Hepatocyte (in vitro differentiated cells): ENCODE measurements at regions not wholly inside any gene's neighbourhood (a gene's known extent, or its start where the extent isn't known, plus 50 kb on each side); places are given as distances from the start of the nearest gene placed in this dataset.

ENCODE experiments used
- DNase-seq: peaks from one replicate; pipeline ENCODE4 v3.0.0-alpha.2; 2016; ENCODE audit warnings: low spot score
- H2AFZ ChIP-seq: fragments of 200-600 bp; sonication (generic); 2 replicates; pipeline ENCODE4 v1.6.0; 2016; ENCODE audit warnings: antibody characterized with exemption, mild to moderate bottlenecking
- H3K27ac ChIP-seq: fragments of 200-600 bp; sonication (generic); 2 replicates; pipeline ENCODE4 v1.5.1; 2016; ENCODE audit warnings: mild to moderate bottlenecking
- H3K27me3 ChIP-seq: fragments of 200-600 bp; sonication (generic); 2 replicates; pipeline ENCODE4 v1.6.1; 2016
- H3K36me3 ChIP-seq: fragments of 200-600 bp; sonication (generic); replicated peaks from 2 replicates; pipeline ENCODE4 v1.5.1; 2016; ENCODE audit warnings: low read depth; ENCODE audit not compliant: insufficient read depth
- H3K4me1 ChIP-seq: fragments of 200-600 bp; sonication (generic); 2 replicates; pipeline ENCODE4 v1.5.1; 2016; ENCODE audit warnings: mild to moderate bottlenecking, moderate library complexity; ENCODE audit not compliant: insufficient read depth
- H3K4me2 ChIP-seq: fragments of 200-600 bp; sonication (generic); 2 replicates; pipeline ENCODE4 v1.6.0; 2016
- H3K4me3 ChIP-seq: fragments of 200-600 bp; sonication (generic); 2 replicates; pipeline ENCODE4 v1.5.1; 2016; ENCODE audit warnings: mild to moderate bottlenecking
- H3K79me2 ChIP-seq: fragments of 200-600 bp; sonication (generic); 2 replicates; pipeline ENCODE4 v1.6.0; 2017; ENCODE audit warnings: mild to moderate bottlenecking
- H3K9me2 ChIP-seq: fragments of 200-600 bp; sonication (generic); replicated peaks from 2 replicates; pipeline ENCODE4 v1.6.0; 2017; ENCODE audit warnings: mild to moderate bottlenecking; ENCODE audit not compliant: insufficient read depth
- H3K9me3 ChIP-seq: fragments of 200-600 bp; sonication (generic); 2 replicates; pipeline ENCODE4 v1.5.1; 2016; ENCODE audit warnings: low read depth, mild to moderate bottlenecking
- H4K20me1 ChIP-seq: fragments of 200-600 bp; sonication (generic); 2 replicates; pipeline ENCODE4 v1.6.0; 2016; ENCODE audit warnings: mild to moderate bottlenecking; ENCODE audit not compliant: insufficient read depth, poor library complexity, severe bottlenecking
- EZH2 ChIP-seq: fragments of 200-600 bp; sonication (generic); IDR thresholded peaks from 2 replicates; pipeline ENCODE4 v1.6.1; 2016; ENCODE audit warnings: antibody characterized with exemption, mild to moderate bottlenecking, borderline replicate concordance
- EZH2phosphoT487 ChIP-seq: fragments of 200-600 bp; sonication (generic); IDR thresholded peaks from one replicate; pipeline ENCODE4 v1.6.1; 2018; ENCODE audit warnings: antibody characterized with exemption, mild to moderate bottlenecking, low read depth, moderate library complexity; ENCODE audit not compliant: unreplicated experiment, severe bottlenecking
- WGBS: methylation state at CpG from one replicate; pipeline ENCODE4 v1.1.6; 2016; ENCODE audit warnings: low lambda C conversion rate; ENCODE audit errors: missing lambda C conversion rate; 5-methylcytosine and 5-hydroxymethylcytosine counted together
- TF ChIP-seq, protein P1 (sequence below): fragments of 200-600 bp; sonication (generic); IDR thresholded peaks from 2 replicates; pipeline ENCODE4 v1.5.1; 2016; ENCODE audit warnings: antibody characterized with exemption, mild to moderate bottlenecking; ENCODE audit not compliant: poor library complexity

DNA sequence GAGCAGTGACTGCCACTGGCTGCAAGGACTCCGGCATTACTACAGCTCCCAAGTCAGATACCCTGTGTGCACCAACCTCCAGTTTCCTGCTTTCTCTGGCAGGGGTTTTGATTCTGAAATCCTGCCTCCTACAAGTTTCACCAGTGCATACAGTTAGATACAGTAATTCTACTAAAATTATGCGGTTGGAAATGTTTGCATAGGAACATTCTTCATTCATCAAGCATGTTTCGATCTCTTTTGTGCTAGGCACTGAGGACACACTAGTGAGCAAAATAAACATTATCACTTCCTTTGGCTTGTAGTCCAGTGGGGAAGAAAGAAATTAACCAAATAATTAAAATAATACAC lies 152.2 kb downstream of the TMEM167A start:
- H4K20me1 ChIP-seq = no peaks in the 10 kb centered on the region
- 71% methylated on average over 3 of the region's 3 CpGs for WGBS
- H3K36me3 ChIP-seq = no peaks in the 10 kb centered on the region
- TF ChIP-seq EZH2phosphoT487 (no peak), EZH2 (no peak)
- TF ChIP-seq, protein P1, sequence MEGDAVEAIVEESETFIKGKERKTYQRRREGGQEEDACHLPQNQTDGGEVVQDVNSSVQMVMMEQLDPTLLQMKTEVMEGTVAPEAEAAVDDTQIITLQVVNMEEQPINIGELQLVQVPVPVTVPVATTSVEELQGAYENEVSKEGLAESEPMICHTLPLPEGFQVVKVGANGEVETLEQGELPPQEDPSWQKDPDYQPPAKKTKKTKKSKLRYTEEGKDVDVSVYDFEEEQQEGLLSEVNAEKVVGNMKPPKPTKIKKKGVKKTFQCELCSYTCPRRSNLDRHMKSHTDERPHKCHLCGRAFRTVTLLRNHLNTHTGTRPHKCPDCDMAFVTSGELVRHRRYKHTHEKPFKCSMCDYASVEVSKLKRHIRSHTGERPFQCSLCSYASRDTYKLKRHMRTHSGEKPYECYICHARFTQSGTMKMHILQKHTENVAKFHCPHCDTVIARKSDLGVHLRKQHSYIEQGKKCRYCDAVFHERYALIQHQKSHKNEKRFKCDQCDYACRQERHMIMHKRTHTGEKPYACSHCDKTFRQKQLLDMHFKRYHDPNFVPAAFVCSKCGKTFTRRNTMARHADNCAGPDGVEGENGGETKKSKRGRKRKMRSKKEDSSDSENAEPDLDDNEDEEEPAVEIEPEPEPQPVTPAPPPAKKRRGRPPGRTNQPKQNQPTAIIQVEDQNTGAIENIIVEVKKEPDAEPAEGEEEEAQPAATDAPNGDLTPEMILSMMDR = no peak
- DNase-seq = no peak
- no peaks in the 10 kb centered on the region for H3K79me2 ChIP-seq
- no peaks in the 10 kb centered on the region for H3K9me2 ChIP-seq
- H2AFZ ChIP-seq = no peak overlapping the region
- H3K9me3 ChIP-seq = no peaks in the 10 kb centered on the region
- H3K27me3 ChIP-seq = no peaks in the 10 kb centered on the region
- no peak overlapping the region for H3K4me3 ChIP-seq
- H3K27ac ChIP-seq = no peak overlapping the region
- no peaks in the 10 kb centered on the region for H3K4me1 ChIP-seq
- no peak overlapping the region for H3K4me2 ChIP-seq

DNA sequence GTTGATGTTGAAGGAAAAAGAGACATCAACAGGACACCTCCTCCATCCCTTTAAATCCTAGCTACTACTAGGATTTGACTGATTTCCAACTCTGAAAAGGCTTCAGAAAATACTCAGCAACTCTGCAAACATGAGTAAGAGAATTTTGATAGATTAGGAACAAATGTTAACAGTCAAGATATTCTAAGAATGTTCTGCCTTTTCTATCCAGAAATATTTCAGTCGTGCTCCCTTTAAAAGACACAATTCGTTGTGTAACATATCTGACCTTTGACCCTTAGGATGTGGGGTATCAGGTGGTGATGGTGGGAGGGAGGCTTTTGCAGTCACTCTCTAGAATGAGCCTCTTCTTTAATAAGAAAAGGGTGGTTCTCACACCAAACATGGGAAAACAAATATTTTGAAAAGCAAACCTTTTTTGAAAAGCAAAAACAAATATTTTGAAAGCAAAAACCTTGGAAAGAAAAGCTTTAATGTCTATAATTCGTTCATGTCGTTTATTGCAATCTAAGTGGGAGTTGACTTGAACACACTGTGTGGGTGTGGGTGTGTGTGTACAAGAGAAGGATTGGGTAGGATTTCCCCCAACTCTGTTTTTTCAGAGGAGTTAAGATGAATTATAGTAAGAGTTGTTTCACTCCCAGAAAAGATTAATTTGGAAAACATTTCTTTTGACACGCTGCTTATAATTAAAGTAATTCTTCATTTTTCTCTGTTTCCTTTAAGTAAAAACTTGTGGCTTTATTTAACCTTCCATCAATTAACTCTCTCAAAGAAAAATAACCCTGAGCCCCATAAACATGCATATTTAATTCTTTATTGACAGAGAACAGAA lies 152.8 kb downstream of the TMEM167A start:
- Histone ChIP-seq H3K9me3 (no peaks in the 10 kb centered on the region), H3K79me2 (no peaks in the 10 kb centered on the region), H3K9me2 (no peaks in the 10 kb centered on the region), H4K20me1 (no peaks in the 10 kb centered on the region), H3K27ac (no peak overlapping the region), H3K4me1 (no peaks in the 10 kb centered on the region), H2AFZ (no peak overlapping the region), H3K27me3 (no peaks in the 10 kb centered on the region), H3K36me3 (no peaks in the 10 kb centered on the region), H3K4me3 (no peak overlapping the region), H3K4me2 (no peak overlapping the region)
- TF ChIP-seq, protein P1 = no peak
- no peak for TF ChIP-seq EZH2
- no peak for TF ChIP-seq EZH2phosphoT487
- 42% methylated on average over 5 of the region's 5 CpGs for WGBS
- DNase-seq = no peak

DNA sequence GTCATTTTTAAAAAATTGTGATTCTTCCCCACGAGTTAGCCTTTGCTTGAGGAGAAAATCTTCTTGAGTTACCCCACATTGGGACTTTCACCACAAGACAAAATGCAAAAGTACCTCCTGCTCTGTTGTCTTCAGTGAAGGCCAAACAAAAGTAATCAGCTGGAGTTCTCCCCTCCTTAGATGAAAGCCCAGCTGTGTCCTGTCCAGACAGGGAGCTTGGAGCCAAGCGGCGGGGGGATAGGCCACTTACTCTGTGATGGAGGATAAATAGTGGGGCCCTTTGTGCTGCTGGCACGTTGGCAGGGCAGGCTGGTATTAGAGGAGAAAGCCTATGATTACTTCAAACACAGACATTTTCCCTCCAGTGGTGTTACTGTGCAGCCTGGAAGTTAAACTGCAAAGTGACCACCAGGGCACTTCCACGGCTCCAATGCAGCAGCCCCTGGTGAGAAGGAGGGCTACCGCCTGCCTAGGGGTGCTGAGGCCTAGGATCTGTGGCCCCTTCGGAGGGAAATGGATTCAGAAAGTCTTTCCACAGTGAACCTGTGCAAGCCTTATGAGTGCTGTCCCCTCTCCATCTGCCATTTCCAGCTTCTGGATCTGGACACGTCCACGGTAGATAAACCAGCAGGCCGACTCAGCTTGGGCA lies 155.0 kb downstream of the TMEM167A start:
- H3K9me3 ChIP-seq = no peaks in the 10 kb centered on the region
- H2AFZ ChIP-seq = no peak overlapping the region
- TF ChIP-seq EZH2phosphoT487 = no peak
- TF ChIP-seq, protein P1 = no peak
- no peak for TF ChIP-seq EZH2
- no peaks in the 10 kb centered on the region for H3K79me2 ChIP-seq
- H3K27me3 ChIP-seq = no peaks in the 10 kb centered on the region
- H3K4me2 ChIP-seq = no peak overlapping the region
- no peak for DNase-seq
- no peak overlapping the region for H3K4me3 ChIP-seq
- H3K36me3 ChIP-seq = no peaks in the 10 kb centered on the region
- 84% methylated on average over 10 of the region's 10 CpGs for WGBS
- H4K20me1 ChIP-seq = no peaks in the 10 kb centered on the region
- H3K9me2 ChIP-seq = no peaks in the 10 kb centered on the region
- H3K27ac ChIP-seq = no peak overlapping the region
- no peaks in the 10 kb centered on the region for H3K4me1 ChIP-seq
